SK-N-SH treated with all-trans-retinoic acid at 6 μM for 48 hours (cell line): ENCODE measurements at regions not wholly inside any gene's neighbourhood (a gene's known extent, or its start where the extent isn't known, plus 50 kb on each side); places are given as distances from the start of the nearest gene placed in this dataset.

Experiments
- ATAC-seq: fragments of 200-7000 bp; cut with Tn5 transposase; 3 replicates; pipeline ENCODE4 v1.9.1; 2020; ENCODE audit warnings: mild to moderate bottlenecking, moderate library complexity
- CREB5 ChIP-seq: fragments of 250-450 bp; sonication (Bioruptor Pico); IDR thresholded peaks from 2 replicates; pipeline ENCODE4 v1.5.1; 2020; ENCODE audit warnings: low read depth, mild to moderate bottlenecking, moderate library complexity
- CSDC2 ChIP-seq: fragments of 250-450 bp; sonication (Bioruptor Pico); IDR thresholded peaks from 2 replicates; pipeline ENCODE4 v1.5.0; 2020; ENCODE audit warnings: mild to moderate bottlenecking, moderate library complexity
- GLIS3 ChIP-seq: fragments of 250-450 bp; sonication (Bioruptor Pico); IDR thresholded peaks from 2 replicates; pipeline ENCODE4 v1.5.0; 2020; ENCODE audit warnings: mild to moderate bottlenecking, moderate library complexity
- ISL1 ChIP-seq: fragments of 250-450 bp; sonication (Bioruptor Pico); IDR thresholded peaks from 2 replicates; pipeline ENCODE4 v2.1.2; 2022; ENCODE audit warnings: mild to moderate bottlenecking, moderate library complexity
- OSR1 ChIP-seq: fragments of 250-450 bp; sonication (Bioruptor Pico); IDR thresholded peaks from 2 replicates; pipeline ENCODE4 v1.8.0; 2022; ENCODE audit warnings: moderate library complexity, mild to moderate bottlenecking, inconsistent platforms
- PPARA ChIP-seq: fragments of 250-450 bp; sonication (Bioruptor Pico); IDR thresholded peaks from 2 replicates; pipeline ENCODE4 v1.5.0; 2020; ENCODE audit warnings: mild to moderate bottlenecking, borderline replicate concordance
- RARB ChIP-seq: fragments of 250-450 bp; sonication (Bioruptor Pico); IDR thresholded peaks from 2 replicates; pipeline ENCODE4 v1.8.0; 2021; ENCODE audit warnings: mild to moderate bottlenecking, moderate library complexity
- SNAI2 ChIP-seq: fragments of 250-450 bp; sonication (Bioruptor Pico); IDR thresholded peaks from 2 replicates; pipeline ENCODE4 v1.5.0; 2020; ENCODE audit warnings: mild to moderate bottlenecking, moderate library complexity
- TCF4 ChIP-seq: fragments of 250-450 bp; sonication (Bioruptor Pico); IDR thresholded peaks from 2 replicates; pipeline ENCODE4 v1.8.0; 2021; ENCODE audit warnings: mild to moderate bottlenecking, moderate library complexity, borderline replicate concordance
- TOX ChIP-seq: fragments of 250-450 bp; sonication (Bioruptor Pico); IDR thresholded peaks from 2 replicates; pipeline ENCODE4 v1.8.0; 2021; ENCODE audit warnings: mild to moderate bottlenecking, moderate library complexity, borderline replicate concordance
- TSHZ2 ChIP-seq: fragments of 250-450 bp; sonication (Bioruptor Pico); IDR thresholded peaks from 2 replicates; pipeline ENCODE4 v1.5.0; 2020; ENCODE audit warnings: mild to moderate bottlenecking, moderate library complexity
- ZC3H10 ChIP-seq: fragments of 250-450 bp; sonication (Bioruptor Pico); IDR thresholded peaks from 2 replicates; pipeline ENCODE4 v1.5.1; 2021; ENCODE audit warnings: mild to moderate bottlenecking, moderate library complexity
- ZFP3 ChIP-seq: fragments of 250-450 bp; sonication (Bioruptor Pico); IDR thresholded peaks from 2 replicates; pipeline ENCODE4 v1.5.0; 2020; ENCODE audit warnings: mild to moderate bottlenecking, moderate library complexity
- ZFP30 ChIP-seq: fragments of 450-650 bp; formaldehyde crosslinking; IDR thresholded peaks from 2 replicates; pipeline ENCODE4 v1.5.0; 2022; ENCODE audit warnings: mild to moderate bottlenecking, moderate library complexity
- ZNF565 ChIP-seq: fragments of 450-650 bp; formaldehyde crosslinking; conservative IDR thresholded peaks from 2 replicates; pipeline ENCODE4 v1.5.0; 2020; ENCODE audit warnings: low read depth, mild to moderate bottlenecking, moderate library complexity
- ZNF70 ChIP-seq: fragments of 450-650 bp; formaldehyde crosslinking; IDR thresholded peaks from 2 replicates; pipeline ENCODE4 v1.5.0; 2020; ENCODE audit warnings: mild to moderate bottlenecking, moderate library complexity
- ZNF8 ChIP-seq: fragments of 450-650 bp; formaldehyde crosslinking; IDR thresholded peaks from 2 replicates; pipeline ENCODE4 v1.5.0; 2020; ENCODE audit warnings: mild to moderate bottlenecking, moderate library complexity
- TF ChIP-seq, protein P1 (sequence below): fragments of 250-450 bp; sonication (Bioruptor Pico); IDR thresholded peaks from 2 replicates; pipeline ENCODE4 v1.5.1; 2021; ENCODE audit warnings: mild to moderate bottlenecking, moderate library complexity

DNA sequence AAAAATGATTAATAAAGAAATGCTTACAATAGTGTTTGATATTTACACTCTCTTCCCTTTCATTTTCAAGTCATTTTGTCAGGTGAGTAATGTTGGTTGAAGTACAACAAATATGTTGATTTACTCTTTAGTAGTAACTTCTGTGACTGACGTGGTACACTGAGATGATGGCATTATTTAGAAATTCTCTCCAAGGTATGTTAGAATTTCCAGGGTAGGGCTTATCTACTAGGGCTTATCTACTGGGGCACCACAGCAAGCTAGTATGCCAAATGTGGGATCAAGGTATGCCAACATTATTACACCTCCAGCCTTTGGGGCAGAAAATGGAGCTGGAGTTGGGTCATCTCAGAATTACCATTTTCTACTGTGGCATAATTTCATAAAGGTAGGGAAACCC lies 157.4 kb upstream of the AGTR1 start:
- no peak for ATAC-seq
- TF ChIP-seq ZC3H10 (no peak), ZFP30 (CRISPR knock-in tag) (no peak), TSHZ2 (no peak), CSDC2 (no peak), PPARA (CRISPR knock-in tag) (no peak), TCF4 (no peak), RARB (CRISPR knock-in tag) (no peak), CREB5 (CRISPR knock-in tag) (no peak), SNAI2 (no peak)
- TF ChIP-seq, protein P1, sequence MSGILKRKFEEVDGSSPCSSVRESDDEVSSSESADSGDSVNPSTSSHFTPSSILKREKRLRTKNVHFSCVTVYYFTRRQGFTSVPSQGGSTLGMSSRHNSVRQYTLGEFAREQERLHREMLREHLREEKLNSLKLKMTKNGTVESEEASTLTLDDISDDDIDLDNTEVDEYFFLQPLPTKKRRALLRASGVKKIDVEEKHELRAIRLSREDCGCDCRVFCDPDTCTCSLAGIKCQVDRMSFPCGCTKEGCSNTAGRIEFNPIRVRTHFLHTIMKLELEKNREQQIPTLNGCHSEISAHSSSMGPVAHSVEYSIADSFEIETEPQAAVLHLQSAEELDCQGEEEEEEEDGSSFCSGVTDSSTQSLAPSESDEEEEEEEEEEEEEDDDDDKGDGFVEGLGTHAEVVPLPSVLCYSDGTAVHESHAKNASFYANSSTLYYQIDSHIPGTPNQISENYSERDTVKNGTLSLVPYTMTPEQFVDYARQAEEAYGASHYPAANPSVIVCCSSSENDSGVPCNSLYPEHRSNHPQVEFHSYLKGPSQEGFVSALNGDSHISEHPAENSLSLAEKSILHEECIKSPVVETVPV (CRISPR knock-in tag): no peak

DNA sequence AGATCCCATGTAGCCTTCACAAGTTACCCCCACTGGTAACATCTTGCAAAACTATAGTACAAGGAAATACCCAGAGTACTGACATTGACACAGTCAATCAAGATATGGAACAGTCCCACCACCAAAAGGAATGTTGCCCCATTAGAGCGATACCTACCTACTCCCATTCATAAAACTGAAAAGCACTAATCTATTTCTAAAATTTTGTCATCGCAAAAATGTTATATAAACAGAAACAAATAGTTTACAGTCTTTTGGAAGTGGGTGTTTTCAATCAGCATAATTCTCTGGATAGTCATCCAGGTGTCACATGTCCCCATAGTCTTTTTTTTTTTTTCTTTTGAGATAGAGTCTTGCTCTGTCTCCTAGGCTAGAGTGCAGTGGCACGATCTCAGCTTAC lies 156.9 kb upstream of the AGTR1 start:
- no peak for ATAC-seq

GRCh38 chr3:148546959-148547358 lies 150.7 kb upstream of the AGTR1 start:
- no peak for ATAC-seq
- TF ChIP-seq ZNF70 (CRISPR knock-in tag) (no peak), TCF4 (peak; percentile 34; the same call in 1 of the 2 replicates)

More for the DNA sequence above, 156.9 kb upstream of the AGTR1 start:
- no peak for TF ChIP-seq TSHZ2
- no peak for TF ChIP-seq ZFP30 (CRISPR knock-in tag)
- TF ChIP-seq OSR1 (CRISPR knock-in tag): no peak
- TF ChIP-seq ZC3H10: no peak
- no peak for TF ChIP-seq ZNF70 (CRISPR knock-in tag)
- no peak for TF ChIP-seq SNAI2
- TF ChIP-seq, protein P1 (CRISPR knock-in tag): no peak
- no peak for TF ChIP-seq ZFP3 (CRISPR knock-in tag)
- no peak for TF ChIP-seq ZNF8 (CRISPR knock-in tag)
- TF ChIP-seq GLIS3 (CRISPR knock-in tag): no peak
- TF ChIP-seq ZNF565 (CRISPR knock-in tag): no peak

DNA sequence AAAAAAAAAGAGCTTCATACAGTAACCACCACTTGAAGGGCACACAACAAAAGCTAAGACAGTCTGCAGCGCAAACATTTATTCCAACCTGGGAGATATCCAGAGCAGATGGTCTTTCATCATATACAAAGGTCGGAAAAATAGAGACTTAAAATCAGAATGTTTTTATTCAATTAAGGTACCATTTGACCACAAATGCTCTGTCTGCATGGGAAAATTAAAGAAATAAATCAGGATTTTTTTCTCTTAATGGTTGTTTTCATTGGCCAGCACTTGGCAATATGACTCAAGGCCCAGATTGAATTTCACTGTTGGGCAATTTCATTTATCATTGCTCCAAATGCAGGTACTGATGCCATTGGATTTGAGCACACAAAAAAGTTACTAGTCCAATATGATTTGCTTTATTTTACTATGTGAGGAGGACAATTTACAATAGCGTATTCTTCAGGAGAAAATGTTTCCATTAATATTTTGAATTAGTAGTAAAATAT lies 145.9 kb upstream of the AGTR1 start:
- ATAC-seq: no peak
- TF ChIP-seq ZNF70 (CRISPR knock-in tag): no peak
- TF ChIP-seq SNAI2: no peak
- TF ChIP-seq ZFP30 (CRISPR knock-in tag): no peak
- peak; percentile 97 for TF ChIP-seq ISL1 (CRISPR knock-in tag)
- TF ChIP-seq ZNF565 (CRISPR knock-in tag): no peak
- no peak for TF ChIP-seq CSDC2
- no peak for TF ChIP-seq TCF4
- 0 out of 2 replicates have a peak, but pooled peaks have one; percentile 31 for TF ChIP-seq CREB5 (CRISPR knock-in tag)
- TF ChIP-seq ZC3H10: no peak
- TF ChIP-seq, protein P1 (CRISPR knock-in tag): no peak
- no peak for TF ChIP-seq RARB (CRISPR knock-in tag)
- no peak for TF ChIP-seq TSHZ2
- no peak for TF ChIP-seq OSR1 (CRISPR knock-in tag)
- TF ChIP-seq TOX (CRISPR knock-in tag): no peak
